Transverse colon (tissue), 4 donors: ENCODE measurements at regions not wholly inside any gene's neighbourhood (a gene's known extent, or its start where the extent isn't known, plus 50 kb on each side); places are given as distances from the start of the nearest gene placed in this dataset.

ENCODE experiments used
- CTCF ChIP-seq, 5 experiments: fragments of 200-600 bp in 3 of 5; fragments of 450-650 bp in 2 of 5; sonication (generic) in 3 of 5; IDR thresholded peaks; 1 replicate in 2 of 5; 2 replicates in 3 of 5; pipeline ENCODE4 v1.5.1; 2016 to 2017; ENCODE audit warnings: antibody characterized with exemption in 5 of 5, inconsistent platforms in 3 of 5, mild to moderate bottlenecking in 2 of 5, moderate library complexity in 1 of 5
- EP300 ChIP-seq: sonication (generic); formaldehyde crosslinking; IDR thresholded peaks from one replicate; pipeline ENCODE4 v1.6.1; 2017; ENCODE audit warnings: antibody characterized with exemption, low read depth
- POLR2A ChIP-seq: fragments of 450-650 bp; IDR thresholded peaks from one replicate; pipeline ENCODE4 v1.6.1; 2016; ENCODE audit warnings: antibody characterized with exemption, mild to moderate bottlenecking, moderate library complexity
- POLR2AphosphoS5 ChIP-seq, 3 donors: sonication (generic); formaldehyde crosslinking; IDR thresholded peaks; one replicate each; pipeline ENCODE4 v1.6.1; 2016; ENCODE audit warnings: antibody characterized with exemption in 3 of 3

GRCh38 chr2:217471319-217471718 is 531.5 kb downstream of the TNS1 start:
- TF ChIP-seq POLR2A (no peak), CTCF (IDR thresholded peaks at IDR 0.05) (no peak), POLR2AphosphoS5 (IDR thresholded peaks at IDR 0.05) (no peak), EP300 (no peak)
